HK-2 (cell line): ENCODE measurements at regions not wholly inside any gene's neighbourhood (a gene's known extent, or its start where the extent isn't known, plus 50 kb on each side); places are given as distances from the start of the nearest gene placed in this dataset.

Experiments
- DNase-seq: peaks from one replicate; pipeline ENCODE4 v3.0.0-alpha.2; 2018; ENCODE audit not compliant: unreplicated experiment

GRCh38 chr9:14962193-14962882 is 52.1 kb upstream of the FREM1 start:
- no peak for DNase-seq

- DNase-seq, result no peak
Measured at GRCh38 chr9:14961372-14962068, 51.3 kb upstream of the FREM1 start.

GRCh38 chr9:14960881-14961280 is 50.7 kb upstream of the FREM1 start:
- DNase-seq, result no peak
